GM21723 (cell line): ENCODE measurements at regions not wholly inside any gene's neighbourhood (a gene's known extent, or its start where the extent isn't known, plus 50 kb on each side); places are given as distances from the start of the nearest gene placed in this dataset.

ENCODE experiments used
- ATAC-seq: cut with Tn5 transposase; IDR thresholded peaks from one replicate; pipeline ENCODE4 v1.9.1; 2021; ENCODE audit warnings: mild to moderate bottlenecking, moderate library complexity; ENCODE audit not compliant: unreplicated experiment

- ATAC-seq = no peak
Observed at GRCh38 chr5:89936576-89936975, 473.0 kb downstream of the CETN3 start.

DNA sequence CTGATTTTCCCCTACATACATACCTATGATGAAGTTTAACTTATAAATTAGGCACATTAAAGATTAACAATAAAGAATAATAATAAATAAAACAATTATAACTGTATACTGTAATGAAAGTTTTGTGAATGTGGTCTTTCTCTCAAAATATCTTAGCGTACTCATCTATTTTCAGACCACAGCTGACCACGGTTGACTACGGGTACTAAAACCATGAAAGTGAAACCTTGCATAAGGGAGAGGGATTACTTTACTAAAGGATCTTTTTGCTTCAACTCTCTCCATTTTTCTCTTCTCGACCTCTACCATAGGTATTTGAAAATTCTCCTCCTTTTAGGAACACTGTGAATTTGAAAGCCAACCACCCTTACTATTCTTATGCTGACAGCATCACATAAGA is 475.5 kb downstream of the CETN3 start:
- ATAC-seq = no peak

DNA sequence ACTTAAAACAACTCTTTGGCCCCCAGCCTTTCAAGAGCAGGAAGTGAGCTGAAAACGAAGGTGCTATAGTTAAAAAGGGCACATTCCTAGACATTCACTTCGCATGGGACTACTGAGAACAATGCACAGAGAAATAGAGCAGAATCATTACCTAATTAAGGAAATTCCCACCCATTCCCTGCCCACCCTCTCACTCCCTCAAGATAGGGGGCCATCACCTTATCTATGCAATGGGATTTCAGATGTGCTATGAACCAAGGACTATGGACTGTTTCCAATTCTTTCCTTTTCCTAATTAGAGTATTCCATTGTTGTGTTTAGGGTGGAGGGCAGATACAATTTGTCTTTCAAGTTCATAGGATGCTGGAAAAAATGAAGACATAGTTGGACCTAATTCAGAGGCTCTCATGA is 476.8 kb downstream of the CETN3 start:
- no peak for ATAC-seq

GRCh38 chr5:89930591-89931392 is 478.8 kb downstream of the CETN3 start:
- ATAC-seq = peak; percentile 91

- ATAC-seq = no peak
Observed at GRCh38 chr5:89929834-89930233, 479.7 kb downstream of the CETN3 start.

GRCh38 chr5:89929173-89929572 is 480.4 kb downstream of the CETN3 start:
- ATAC-seq = no peak

DNA sequence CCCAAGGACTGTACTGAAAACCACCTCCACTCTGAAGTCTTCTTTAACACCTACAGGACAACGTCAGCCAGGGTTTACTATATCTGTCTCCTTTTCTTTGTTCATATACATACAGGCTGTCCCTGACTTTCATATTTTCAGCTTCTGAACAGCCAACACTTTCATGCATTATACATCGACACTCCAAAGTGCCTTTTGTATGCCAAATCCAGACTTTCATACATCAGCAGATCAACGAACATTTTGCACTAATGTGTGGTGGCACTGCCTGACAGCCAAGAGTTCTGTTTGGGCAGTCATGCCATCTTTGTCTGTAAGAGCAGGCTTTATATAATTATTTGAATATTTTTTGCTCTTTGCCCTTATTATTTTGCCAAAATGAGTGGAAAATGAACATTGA is 487.4 kb downstream of the CETN3 start:
- ATAC-seq = no peak

GRCh38 chr5:89917112-89917511 is 492.4 kb downstream of the CETN3 start:
- no peak for ATAC-seq

- ATAC-seq = no peak
Observed at GRCh38 chr5:89916131-89916530, 493.4 kb downstream of the CETN3 start.

- ATAC-seq = no peak
Observed at GRCh38 chr5:89908876-89909275, 500.7 kb downstream of the CETN3 start.

DNA sequence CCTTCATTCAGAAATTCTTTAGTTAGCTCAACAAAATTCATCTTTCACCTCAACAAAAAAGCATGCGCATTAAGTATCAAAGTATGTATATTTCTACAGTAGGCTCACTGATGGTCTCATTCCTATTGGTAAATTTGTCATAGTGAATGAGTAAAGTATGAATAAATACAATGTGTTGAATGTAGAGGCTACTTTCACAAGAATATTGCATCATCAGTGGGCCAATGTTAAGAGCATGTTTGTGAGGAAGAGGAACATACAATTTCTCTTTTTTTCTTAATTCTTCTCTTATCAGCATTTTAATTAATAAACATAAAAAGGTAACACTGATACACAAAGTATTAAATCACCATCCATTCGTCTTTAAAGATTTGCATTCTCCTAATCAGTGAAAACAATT is 505.1 kb downstream of the CETN3 start:
- no peak for ATAC-seq

DNA sequence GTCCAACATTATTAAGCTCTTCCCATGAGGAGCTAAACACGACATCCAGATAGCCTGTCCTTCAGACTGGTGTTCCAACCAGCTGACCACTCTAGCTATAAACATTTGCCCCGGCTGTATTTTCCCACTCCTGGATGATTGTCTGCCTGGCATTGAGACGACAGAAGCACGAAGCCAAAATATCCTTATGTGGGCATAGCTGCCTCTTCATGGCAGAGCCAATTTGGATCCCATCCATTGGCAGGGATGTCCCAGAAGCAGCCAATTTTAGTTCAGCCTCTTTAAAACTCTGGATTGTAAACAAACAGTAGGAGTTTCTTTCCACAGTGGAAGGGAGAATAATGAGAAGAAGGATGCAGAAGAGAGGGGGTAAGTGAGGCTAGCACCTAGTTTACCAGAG is 507.6 kb downstream of the CETN3 start:
- ATAC-seq = no peak

- no peak for ATAC-seq
Observed at GRCh38 chr5:89901346-89901745, 508.2 kb downstream of the CETN3 start.

DNA sequence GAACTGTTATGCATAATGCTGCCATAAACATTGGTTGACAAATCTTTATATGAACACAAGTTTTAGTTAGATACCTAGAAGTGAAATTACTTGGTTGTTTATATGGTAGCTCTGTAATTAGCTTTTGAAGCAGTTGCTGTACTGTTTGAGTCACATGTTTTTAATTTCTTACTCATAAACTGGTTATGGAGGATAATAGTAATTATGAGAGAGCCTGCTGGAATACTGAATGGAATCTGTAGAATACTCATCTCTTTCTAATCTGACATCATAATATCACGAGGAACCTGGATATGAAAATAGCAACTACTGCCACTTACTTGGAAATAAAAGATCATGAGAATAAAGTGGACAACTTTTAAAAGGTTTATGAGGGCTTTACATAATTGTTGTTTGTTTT is 509.2 kb downstream of the CETN3 start:
- no peak for ATAC-seq

DNA sequence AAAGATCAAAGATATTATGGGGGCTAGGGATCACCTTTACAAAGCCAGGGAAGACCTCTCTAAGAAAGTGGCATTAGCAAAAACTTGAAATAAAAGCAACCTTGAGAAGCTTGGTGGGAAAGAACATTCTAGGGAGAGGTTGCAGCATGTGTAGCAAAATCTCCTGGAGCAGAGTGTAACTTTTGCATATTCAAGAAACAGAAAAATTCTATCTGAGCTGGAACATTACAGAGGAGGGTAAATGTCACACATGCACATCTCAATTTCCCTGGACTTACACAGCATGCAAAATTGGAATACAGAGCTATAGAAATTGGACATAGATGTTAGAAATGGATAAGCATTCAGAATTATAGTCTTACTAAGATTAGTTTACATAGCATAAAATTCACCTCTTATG is 510.0 kb downstream of the CETN3 start:
- no peak for ATAC-seq

- ATAC-seq = no peak
Observed at GRCh38 chr5:89893546-89893945, 516.0 kb downstream of the CETN3 start.

DNA sequence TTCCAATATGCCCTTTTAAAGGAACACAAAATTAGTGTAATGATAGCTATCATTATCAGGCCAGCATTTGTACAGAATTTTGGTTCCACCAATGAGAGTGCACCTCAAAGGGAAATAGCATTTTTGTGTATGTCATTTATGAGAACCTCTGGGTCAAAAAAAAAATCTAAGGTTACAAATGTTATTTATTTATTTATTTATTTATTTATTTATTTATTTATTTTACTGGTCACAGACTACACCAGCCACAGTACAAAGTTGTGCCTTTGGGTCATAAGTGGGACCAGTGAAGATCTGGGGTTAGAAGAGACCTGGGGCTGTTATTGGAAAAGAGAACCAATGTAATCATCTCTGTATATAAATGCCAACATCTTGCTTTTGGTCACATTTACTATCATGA is 523.9 kb downstream of the CETN3 start:
- no peak for ATAC-seq

DNA sequence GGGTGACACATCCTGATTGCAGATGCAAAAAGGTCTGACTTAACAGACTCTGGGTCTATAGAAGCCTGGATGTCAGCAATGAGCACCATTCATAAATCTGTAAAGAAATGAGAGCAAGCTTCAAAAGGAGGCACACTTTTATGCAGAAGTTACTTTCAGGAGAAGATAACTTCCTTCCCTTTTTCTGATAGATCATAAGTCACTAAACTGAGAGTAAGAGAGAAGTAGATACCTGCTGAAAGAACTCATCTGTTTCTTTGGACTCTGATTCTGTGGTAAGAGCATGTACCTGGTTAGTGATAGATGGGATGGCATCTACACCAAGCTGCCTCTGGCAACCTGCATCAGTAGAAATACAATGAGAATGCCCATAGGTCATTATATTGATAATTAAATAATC is 525.6 kb downstream of the CETN3 start:
- no peak for ATAC-seq

DNA sequence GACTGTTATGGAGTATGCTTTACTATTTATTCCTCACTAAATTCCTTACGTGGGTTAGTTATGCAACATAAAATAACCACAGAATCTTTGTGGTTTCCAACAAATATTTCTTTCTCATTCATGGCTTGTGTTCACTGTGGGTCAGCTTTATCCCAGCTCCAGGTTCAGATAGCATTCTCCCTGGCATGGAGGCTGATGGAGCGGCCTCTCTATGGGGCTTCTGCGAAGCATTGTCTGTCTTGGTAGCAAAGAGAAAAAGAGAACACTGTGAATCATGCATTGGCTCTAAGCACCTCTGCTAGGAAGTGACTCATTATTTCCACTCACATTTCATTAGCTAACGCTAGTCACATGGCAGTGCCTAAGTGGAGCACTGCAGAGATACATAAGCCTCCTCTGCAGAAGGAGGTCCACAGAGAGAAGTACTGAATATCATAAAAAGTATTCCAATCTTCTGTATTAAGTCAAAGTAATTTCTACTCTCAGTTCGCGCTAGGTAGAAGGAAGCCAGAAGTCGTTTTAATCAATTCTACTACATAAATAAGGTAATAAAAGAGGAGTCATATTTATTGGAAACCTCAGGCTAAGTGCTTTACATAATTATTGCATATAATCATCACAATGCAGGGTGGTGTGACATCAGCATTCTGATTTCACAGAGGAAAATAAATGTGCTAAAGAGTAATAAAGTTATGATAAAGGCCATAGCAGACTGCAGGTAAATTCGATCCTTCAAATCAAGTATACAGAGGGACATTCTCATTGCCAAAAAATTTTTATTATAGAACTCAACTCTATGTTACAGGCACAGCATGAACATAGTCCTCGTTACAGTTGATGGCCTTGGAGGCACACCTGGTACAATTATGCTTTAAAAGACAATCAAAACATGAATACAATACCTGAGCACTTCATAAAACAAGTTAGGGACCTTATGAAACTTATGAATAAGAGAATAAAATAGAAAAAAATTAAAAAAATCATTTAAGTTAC is 531.1 kb downstream of the CETN3 start:
- ATAC-seq = no peak

DNA sequence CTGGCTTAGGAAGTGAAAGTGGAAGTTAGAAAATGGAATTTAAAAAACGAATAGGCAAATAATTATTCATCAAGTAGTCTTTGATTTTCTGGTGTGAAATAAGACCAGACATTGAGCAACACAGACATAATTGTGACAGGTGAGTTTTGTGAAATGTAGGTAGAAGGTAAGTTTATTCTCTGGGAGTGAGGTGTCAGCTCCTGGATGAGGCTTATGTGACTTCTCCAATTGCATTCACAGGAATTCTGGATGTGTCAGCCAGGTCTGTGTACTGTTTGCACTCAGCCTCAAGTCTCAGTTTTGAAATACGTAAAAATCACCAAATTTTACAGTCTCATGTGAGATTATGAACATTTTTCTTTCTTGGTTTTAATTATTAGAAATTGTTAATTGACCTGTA is 537.6 kb downstream of the CETN3 start:
- no peak for ATAC-seq

DNA sequence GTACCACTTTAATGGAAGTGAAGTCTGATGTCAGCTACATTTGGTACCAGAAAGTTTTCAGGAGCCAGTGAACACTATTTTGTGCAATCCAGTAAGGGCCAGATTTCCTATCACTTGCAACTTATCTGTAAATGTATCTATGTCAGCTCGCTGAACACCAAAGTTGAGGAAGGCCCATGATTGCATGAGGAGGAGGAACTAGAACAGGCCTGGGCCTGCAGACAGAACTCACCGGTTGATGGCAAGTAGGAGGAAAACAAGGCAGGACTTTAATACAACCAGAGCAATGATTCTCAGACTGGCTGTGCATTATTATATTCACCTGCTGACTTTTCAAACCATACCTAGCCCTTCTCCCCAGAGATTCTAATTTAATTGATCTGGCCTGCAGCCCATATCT is 540.2 kb downstream of the CETN3 start:
- ATAC-seq = no peak

- no peak for ATAC-seq
Observed at GRCh38 chr5:89866410-89866809, 543.1 kb downstream of the CETN3 start.
